SK-N-SH (cell line): ENCODE measurements at regions not wholly inside any gene's neighbourhood (a gene's known extent, or its start where the extent isn't known, plus 50 kb on each side); places are given as distances from the start of the nearest gene placed in this dataset.

Source experiments
- CTCF ChIA-PET: fragments of 300-600, 350-600 bp; formaldehyde crosslinking; extraction: SDS; loops from one replicate; lab custom pipeline; 2021; lab: Yijun Ruan, JAX
- POLR2A ChIA-PET: fragments of 350-600 bp; sonication (Branson Sonifier 250); formaldehyde crosslinking; extraction: SDS; loops from one replicate; lab custom pipeline; 2020; ENCODE audit warnings: antibody characterized with exemption, inconsistent platforms; lab: Yijun Ruan, JAX
- DNase-seq: peaks from one replicate; pipeline ENCODE4 v3.0.0; 2012
- H2AFZ ChIP-seq: fragments of 200-600 bp; sonication (generic); 2 replicates; pipeline ENCODE4 v1.8.1; 2016; ENCODE audit warnings: antibody characterized with exemption, mild to moderate bottlenecking, low read depth
- H3F3A ChIP-seq: fragments of 200-600 bp; sonication (generic); replicated peaks from 2 replicates; pipeline ENCODE3; 2016; ENCODE audit warnings: antibody characterized with exemption, mild to moderate bottlenecking; ENCODE audit not compliant: insufficient read depth
- H3K27ac ChIP-seq, 2 experiments: fragments of 200-500 bp in 1 of 2; fragments of 200-600 bp in 1 of 2; sonication (Bioruptor generic) in 1 of 2; sonication (generic), shearing (Covaris generic) in 1 of 2; 2 replicates each; pipeline versions ENCODE4 v1.5.1 to v1.6.1; 2014 to 2016; ENCODE audit warnings: low read depth in 2 of 2, inconsistent platforms in 1 of 2, low read length in 1 of 2, mild to moderate bottlenecking in 1 of 2, mixed read lengths in 1 of 2
- H3K27me3 ChIP-seq: fragments of 200-600 bp; sonication (generic), shearing (Covaris generic); 2 replicates; pipeline ENCODE4 v1.6.1; 2016; ENCODE audit warnings: mixed run types; ENCODE audit not compliant: insufficient read depth
- H3K36me3 ChIP-seq, 2 experiments: fragments of 200-500 bp in 1 of 2; fragments of 200-600 bp in 1 of 2; sonication (Bioruptor generic) in 1 of 2; sonication (generic) in 1 of 2; replicated peaks in 1 of 2; 2 replicates each; pipeline versions ENCODE3 to v1.5.1; 2014 to 2016; ENCODE audit warnings: low read length in 1 of 2, mild to moderate bottlenecking in 1 of 2; ENCODE audit not compliant: insufficient read depth in 2 of 2, control insufficient read depth in 1 of 2
- H3K4me1 ChIP-seq, 2 experiments: fragments of 200-500 bp in 1 of 2; fragments of 200-600 bp in 1 of 2; sonication (Bioruptor generic) in 1 of 2; sonication (generic), shearing (Covaris generic) in 1 of 2; 2 replicates each; pipeline versions ENCODE4 v1.5.1 to v1.6.1; 2014 to 2016; ENCODE audit warnings: low read depth in 1 of 2, low read length in 1 of 2, mixed run types in 1 of 2; ENCODE audit not compliant: insufficient read depth in 2 of 2, control insufficient read depth in 1 of 2
- H3K4me2 ChIP-seq: fragments of 200-600 bp; sonication (generic), shearing (Covaris generic); 2 replicates; pipeline ENCODE4 v1.6.1; 2017; ENCODE audit warnings: mixed run types
- H3K4me3 ChIP-seq, 2 experiments: fragments of 200-500 bp in 1 of 2; fragments of 200-600 bp in 1 of 2; sonication (Bioruptor generic) in 1 of 2; sonication (generic), shearing (Covaris generic) in 1 of 2; 2 replicates each; pipeline versions ENCODE4 v1.5.1 to v1.8.1; 2014 to 2016; ENCODE audit warnings: low read depth in 2 of 2, inconsistent platforms in 1 of 2, low read length in 1 of 2, mild to moderate bottlenecking in 1 of 2, mixed read lengths in 1 of 2, moderate library complexity in 1 of 2
- H3K79me2 ChIP-seq: fragments of 200-600 bp; sonication (generic); 2 replicates; pipeline ENCODE4 v1.8.1; 2017; ENCODE audit warnings: mild to moderate bottlenecking; ENCODE audit not compliant: insufficient read depth
- H3K9ac ChIP-seq: fragments of 200-600 bp; sonication (generic); 2 replicates; pipeline ENCODE4 v1.6.1; 2017; ENCODE audit warnings: mixed run types
- H3K9me2 ChIP-seq: fragments of 200-600 bp; sonication (generic); 2 replicates; pipeline ENCODE4 v1.6.1; 2017; ENCODE audit warnings: mixed run types
- H3K9me3 ChIP-seq: fragments of 200-600 bp; sonication (generic); 2 replicates; pipeline ENCODE4 v1.6.1; 2017; ENCODE audit warnings: mixed run types, mild to moderate bottlenecking, moderate library complexity
- H4K20me1 ChIP-seq: fragments of 200-600 bp; sonication (generic); 2 replicates; pipeline ENCODE4 v1.6.1; 2017; ENCODE audit warnings: mild to moderate bottlenecking, mixed run types; ENCODE audit not compliant: insufficient read depth
- ELF1 ChIP-seq: IDR thresholded peaks from 2 replicates; pipeline ENCODE4 v1.4.0; 2012
- FOXM1 ChIP-seq: IDR thresholded peaks from 2 replicates; pipeline ENCODE4 v1.4.0; 2012; ENCODE audit warnings: low read depth, mild to moderate bottlenecking
- POLR2AphosphoS5 ChIP-seq: IDR thresholded peaks from 2 replicates; pipeline ENCODE4 v1.6.1; 2012; ENCODE audit warnings: low read depth, low read length
- RAD21 ChIP-seq: IDR thresholded peaks from 2 replicates; pipeline ENCODE4 v1.6.1; 2012; ENCODE audit warnings: mild to moderate bottlenecking, low read length
- RFX5 ChIP-seq: IDR thresholded peaks from 2 replicates; pipeline ENCODE4 v1.6.1; 2012; ENCODE audit warnings: mild to moderate bottlenecking, improper control_type of control experiment, low read length
- SMC3 ChIP-seq: IDR thresholded peaks from 2 replicates; pipeline ENCODE4 v1.6.1; 2012; ENCODE audit warnings: low read depth, low read length, improper control_type of control experiment
- TCF12 ChIP-seq: IDR thresholded peaks from 2 replicates; pipeline ENCODE4 v1.4.0; 2012
- WGBS: methylation state at CpG from one replicate; pipeline ENCODE4 v1.1.6; 2017; ENCODE audit warnings: low lambda C conversion rate; 5-methylcytosine and 5-hydroxymethylcytosine counted together
- TF ChIP-seq, protein P1 (sequence below): IDR thresholded peaks from 2 replicates; pipeline ENCODE4 v1.4.0; 2012; ENCODE audit warnings: low read depth, borderline replicate concordance
- TF ChIP-seq, protein P2 (sequence below): IDR thresholded peaks from 2 replicates; pipeline ENCODE4; 2012
- TF ChIP-seq, protein P3 (sequence below): fragments of 150-350 bp; IDR thresholded peaks from 2 replicates; pipeline ENCODE4 v1.6.1; 2016; ENCODE audit warnings: mild to moderate bottlenecking, low read depth, low read length
- TF ChIP-seq, protein P4 (sequence below): fragments of 200-600 bp; sonication (generic); IDR thresholded peaks from 2 replicates; pipeline ENCODE4 v1.6.1; 2017; ENCODE audit warnings: antibody characterized with exemption, mild to moderate bottlenecking, moderate library complexity

DNA sequence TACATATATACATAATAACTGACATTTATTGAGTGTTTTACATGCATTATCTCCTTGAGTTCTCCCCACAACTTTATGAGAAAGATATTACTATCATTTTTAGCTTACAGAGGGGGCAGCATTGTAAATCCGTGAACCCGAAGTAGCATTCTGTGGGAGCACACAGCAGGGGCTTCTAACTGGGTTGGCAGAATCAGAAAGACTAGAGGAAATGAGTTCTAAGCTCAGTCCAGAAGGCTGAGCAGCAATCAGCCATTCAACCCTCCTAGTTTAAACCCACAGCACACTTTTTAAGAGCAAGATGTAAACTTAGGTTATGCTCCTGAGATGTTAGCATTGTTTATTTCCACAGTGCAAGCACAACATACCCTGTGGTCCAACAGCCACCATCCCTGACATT lies 177.2 kb downstream of the TMEM38B start (continued):
- TF ChIP-seq, protein P1, sequence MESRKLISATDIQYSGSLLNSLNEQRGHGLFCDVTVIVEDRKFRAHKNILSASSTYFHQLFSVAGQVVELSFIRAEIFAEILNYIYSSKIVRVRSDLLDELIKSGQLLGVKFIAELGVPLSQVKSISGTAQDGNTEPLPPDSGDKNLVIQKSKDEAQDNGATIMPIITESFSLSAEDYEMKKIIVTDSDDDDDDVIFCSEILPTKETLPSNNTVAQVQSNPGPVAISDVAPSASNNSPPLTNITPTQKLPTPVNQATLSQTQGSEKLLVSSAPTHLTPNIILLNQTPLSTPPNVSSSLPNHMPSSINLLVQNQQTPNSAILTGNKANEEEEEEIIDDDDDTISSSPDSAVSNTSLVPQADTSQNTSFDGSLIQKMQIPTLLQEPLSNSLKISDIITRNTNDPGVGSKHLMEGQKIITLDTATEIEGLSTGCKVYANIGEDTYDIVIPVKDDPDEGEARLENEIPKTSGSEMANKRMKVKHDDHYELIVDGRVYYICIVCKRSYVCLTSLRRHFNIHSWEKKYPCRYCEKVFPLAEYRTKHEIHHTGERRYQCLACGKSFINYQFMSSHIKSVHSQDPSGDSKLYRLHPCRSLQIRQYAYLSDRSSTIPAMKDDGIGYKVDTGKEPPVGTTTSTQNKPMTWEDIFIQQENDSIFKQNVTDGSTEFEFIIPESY = no peak
- TF ChIP-seq, protein P2, sequence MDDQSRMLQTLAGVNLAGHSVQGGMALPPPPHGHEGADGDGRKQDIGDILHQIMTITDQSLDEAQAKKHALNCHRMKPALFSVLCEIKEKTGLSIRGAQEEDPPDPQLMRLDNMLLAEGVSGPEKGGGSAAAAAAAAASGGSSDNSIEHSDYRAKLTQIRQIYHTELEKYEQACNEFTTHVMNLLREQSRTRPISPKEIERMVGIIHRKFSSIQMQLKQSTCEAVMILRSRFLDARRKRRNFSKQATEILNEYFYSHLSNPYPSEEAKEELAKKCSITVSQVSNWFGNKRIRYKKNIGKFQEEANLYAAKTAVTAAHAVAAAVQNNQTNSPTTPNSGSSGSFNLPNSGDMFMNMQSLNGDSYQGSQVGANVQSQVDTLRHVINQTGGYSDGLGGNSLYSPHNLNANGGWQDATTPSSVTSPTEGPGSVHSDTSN = no peak

DNA sequence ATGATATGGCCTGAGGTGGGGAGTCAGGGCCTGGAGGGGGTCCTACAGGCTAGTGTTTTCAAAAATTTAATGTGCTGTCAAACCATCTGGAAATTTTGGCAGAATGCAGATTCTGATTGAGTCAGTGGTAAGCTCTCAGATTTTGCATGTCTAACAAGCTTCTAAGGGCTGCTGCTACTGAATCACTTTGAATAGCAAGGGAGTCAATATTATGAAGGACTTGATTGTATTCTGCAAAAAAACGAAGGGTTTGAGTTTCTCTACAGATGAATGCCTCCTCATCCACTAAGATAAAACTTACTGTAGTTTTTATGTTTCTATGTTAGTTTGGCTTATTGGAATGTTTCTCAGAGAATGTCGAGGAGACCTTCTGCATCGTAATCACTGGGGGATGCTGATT lies 179.5 kb downstream of the TMEM38B start:
- no peak overlapping the region for H3K27ac ChIP-seq
- H3K4me3 ChIP-seq = no peak overlapping the region
- DNase-seq = no peak
- H3K9me2 ChIP-seq = no peaks in the 10 kb centered on the region
- ChIA-PET CTCF (interaction anchor here (2.1 kb wide), 1 partner anchor 32 kb away, joined by 10 read pairs; no protein-coding TSS in a partner anchor), POLR2A (no interaction called here)
- TF ChIP-seq, protein P3, sequence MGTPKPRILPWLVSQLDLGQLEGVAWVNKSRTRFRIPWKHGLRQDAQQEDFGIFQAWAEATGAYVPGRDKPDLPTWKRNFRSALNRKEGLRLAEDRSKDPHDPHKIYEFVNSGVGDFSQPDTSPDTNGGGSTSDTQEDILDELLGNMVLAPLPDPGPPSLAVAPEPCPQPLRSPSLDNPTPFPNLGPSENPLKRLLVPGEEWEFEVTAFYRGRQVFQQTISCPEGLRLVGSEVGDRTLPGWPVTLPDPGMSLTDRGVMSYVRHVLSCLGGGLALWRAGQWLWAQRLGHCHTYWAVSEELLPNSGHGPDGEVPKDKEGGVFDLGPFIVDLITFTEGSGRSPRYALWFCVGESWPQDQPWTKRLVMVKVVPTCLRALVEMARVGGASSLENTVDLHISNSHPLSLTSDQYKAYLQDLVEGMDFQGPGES = no peak
- no peak for TF ChIP-seq FOXM1
- H2AFZ ChIP-seq = no peak overlapping the region
- H3K4me1 ChIP-seq = peaks cover 0 to 5% of the 10 kb centered on the region in 2 experiments; a peak in 1 of 4 replicates
- WGBS = 30% methylated on average over 3 of the region's 3 CpGs
- H3K36me3 ChIP-seq = no peaks in the 10 kb centered on the region
- H3K9me3 ChIP-seq = no peaks in the 10 kb centered on the region
- H4K20me1 ChIP-seq = no peaks in the 10 kb centered on the region
- H3K27me3 ChIP-seq = no peaks in the 10 kb centered on the region
- no peaks in the 10 kb centered on the region for H3F3A ChIP-seq
- H3K4me2 ChIP-seq = no peak overlapping the region
- no peak overlapping the region for H3K9ac ChIP-seq
- H3K79me2 ChIP-seq = no peaks in the 10 kb centered on the region

DNA sequence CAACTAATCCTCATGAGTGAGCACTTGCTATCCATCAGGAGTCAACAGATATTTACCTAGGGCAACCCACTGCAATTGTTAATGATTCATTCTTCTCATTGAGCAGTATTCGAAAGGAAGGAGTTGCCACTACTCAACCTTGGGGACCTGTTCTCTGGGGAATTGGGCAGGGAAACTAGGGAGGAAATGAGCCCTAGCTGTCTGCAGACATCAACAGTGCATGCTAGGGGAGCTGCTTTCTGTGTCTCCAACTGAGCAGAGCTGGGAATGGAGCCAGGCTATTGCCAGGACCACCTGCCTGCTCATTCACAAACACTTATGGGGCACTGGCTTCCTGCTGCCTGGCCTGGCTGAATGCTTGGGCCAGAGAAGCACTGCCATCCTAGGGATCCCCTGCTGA lies 183.4 kb downstream of the TMEM38B start:
- WGBS = 57% methylated on average over 1 of the region's 1 CpG
- no peaks in the 10 kb centered on the region for H3K9me2 ChIP-seq
- H3K36me3 ChIP-seq = no peaks in the 10 kb centered on the region
- no peak for DNase-seq
- no peaks in the 10 kb centered on the region for H3K27me3 ChIP-seq
- no peak overlapping the region for H3K27ac ChIP-seq
- no peak overlapping the region for H2AFZ ChIP-seq
- ChIA-PET POLR2A (interaction anchor here (0.6 kb wide), 1 partner anchor 40 kb away, joined by 3 read pairs; no protein-coding TSS in a partner anchor), CTCF (interaction anchor here (1.6 to 6.0 kb wide), 2 partner anchors 12 to 35 kb away, joined by 4 to 144 read pairs; no protein-coding TSS in a partner anchor)
- no peaks in the 10 kb centered on the region for H4K20me1 ChIP-seq
- H3K4me3 ChIP-seq = no peak overlapping the region
- no peak overlapping the region for H3K4me2 ChIP-seq
- TF ChIP-seq, protein P4, sequence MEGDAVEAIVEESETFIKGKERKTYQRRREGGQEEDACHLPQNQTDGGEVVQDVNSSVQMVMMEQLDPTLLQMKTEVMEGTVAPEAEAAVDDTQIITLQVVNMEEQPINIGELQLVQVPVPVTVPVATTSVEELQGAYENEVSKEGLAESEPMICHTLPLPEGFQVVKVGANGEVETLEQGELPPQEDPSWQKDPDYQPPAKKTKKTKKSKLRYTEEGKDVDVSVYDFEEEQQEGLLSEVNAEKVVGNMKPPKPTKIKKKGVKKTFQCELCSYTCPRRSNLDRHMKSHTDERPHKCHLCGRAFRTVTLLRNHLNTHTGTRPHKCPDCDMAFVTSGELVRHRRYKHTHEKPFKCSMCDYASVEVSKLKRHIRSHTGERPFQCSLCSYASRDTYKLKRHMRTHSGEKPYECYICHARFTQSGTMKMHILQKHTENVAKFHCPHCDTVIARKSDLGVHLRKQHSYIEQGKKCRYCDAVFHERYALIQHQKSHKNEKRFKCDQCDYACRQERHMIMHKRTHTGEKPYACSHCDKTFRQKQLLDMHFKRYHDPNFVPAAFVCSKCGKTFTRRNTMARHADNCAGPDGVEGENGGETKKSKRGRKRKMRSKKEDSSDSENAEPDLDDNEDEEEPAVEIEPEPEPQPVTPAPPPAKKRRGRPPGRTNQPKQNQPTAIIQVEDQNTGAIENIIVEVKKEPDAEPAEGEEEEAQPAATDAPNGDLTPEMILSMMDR = no peak
- TF ChIP-seq SMC3 (no peak), POLR2AphosphoS5 (no peak), TCF12 (no peak), ELF1 (no peak), RFX5 (no peak), RAD21 (no peak)
- H3K4me1 ChIP-seq = peaks cover 0 to 5% of the 10 kb centered on the region in 2 experiments; a peak in 1 of 4 replicates
- no peaks in the 10 kb centered on the region for H3F3A ChIP-seq
- H3K9ac ChIP-seq = no peak overlapping the region
- H3K9me3 ChIP-seq = no peaks in the 10 kb centered on the region
- no peaks in the 10 kb centered on the region for H3K79me2 ChIP-seq
